Neural progenitor cell (in vitro differentiated cells): ENCODE measurements at regions not wholly inside any gene's neighbourhood (a gene's known extent, or its start where the extent isn't known, plus 50 kb on each side); places are given as distances from the start of the nearest gene placed in this dataset.

Source experiments
- EZH2 ChIP-seq: fragments of 200-600 bp; sonication (generic); IDR thresholded peaks from 2 replicates; pipeline ENCODE4 v1.6.1; 2017; ENCODE audit warnings: antibody characterized with exemption, mild to moderate bottlenecking, moderate library complexity
- EZH2phosphoT487 ChIP-seq: fragments of 200-600 bp; sonication (generic); IDR thresholded peaks from 2 replicates; pipeline ENCODE4 v1.6.1; 2017; ENCODE audit warnings: antibody characterized with exemption
- TF ChIP-seq, protein P1 (sequence below): fragments of 200-600 bp; sonication (generic); IDR thresholded peaks from 2 replicates; pipeline ENCODE4 v1.5.1; 2017; ENCODE audit warnings: antibody characterized with exemption, mild to moderate bottlenecking

DNA sequence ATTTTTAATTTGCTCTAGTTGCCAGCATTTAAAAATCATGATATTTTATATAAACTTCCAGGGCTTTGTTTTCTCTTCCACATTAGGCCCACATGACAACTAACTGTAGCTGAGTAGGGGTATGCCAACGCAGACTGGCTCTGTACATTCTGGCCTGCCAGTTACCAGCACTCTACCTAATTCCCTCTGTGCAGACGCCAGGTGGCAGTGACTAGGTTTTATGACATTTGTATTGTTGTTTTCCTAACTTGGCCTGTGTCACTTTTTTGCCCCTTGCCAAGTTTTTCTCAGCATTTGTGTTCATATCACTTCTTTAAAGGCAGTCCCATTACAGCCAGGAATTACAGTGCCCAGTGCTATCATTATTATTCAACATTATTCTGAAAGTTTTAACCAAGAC is 347.5 kb downstream of the NKX6-1 start:
- TF ChIP-seq, protein P1, sequence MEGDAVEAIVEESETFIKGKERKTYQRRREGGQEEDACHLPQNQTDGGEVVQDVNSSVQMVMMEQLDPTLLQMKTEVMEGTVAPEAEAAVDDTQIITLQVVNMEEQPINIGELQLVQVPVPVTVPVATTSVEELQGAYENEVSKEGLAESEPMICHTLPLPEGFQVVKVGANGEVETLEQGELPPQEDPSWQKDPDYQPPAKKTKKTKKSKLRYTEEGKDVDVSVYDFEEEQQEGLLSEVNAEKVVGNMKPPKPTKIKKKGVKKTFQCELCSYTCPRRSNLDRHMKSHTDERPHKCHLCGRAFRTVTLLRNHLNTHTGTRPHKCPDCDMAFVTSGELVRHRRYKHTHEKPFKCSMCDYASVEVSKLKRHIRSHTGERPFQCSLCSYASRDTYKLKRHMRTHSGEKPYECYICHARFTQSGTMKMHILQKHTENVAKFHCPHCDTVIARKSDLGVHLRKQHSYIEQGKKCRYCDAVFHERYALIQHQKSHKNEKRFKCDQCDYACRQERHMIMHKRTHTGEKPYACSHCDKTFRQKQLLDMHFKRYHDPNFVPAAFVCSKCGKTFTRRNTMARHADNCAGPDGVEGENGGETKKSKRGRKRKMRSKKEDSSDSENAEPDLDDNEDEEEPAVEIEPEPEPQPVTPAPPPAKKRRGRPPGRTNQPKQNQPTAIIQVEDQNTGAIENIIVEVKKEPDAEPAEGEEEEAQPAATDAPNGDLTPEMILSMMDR: no peak
- TF ChIP-seq EZH2phosphoT487 (no peak), EZH2 (no peak)
